ENCODE measurements at regions not wholly inside any gene's neighbourhood (a gene's known extent, or its start where the extent isn't known, plus 50 kb on each side); places are given as distances from the start of the nearest gene placed in this dataset.

- H3K4me3 ChIP-seq = no peak overlapping the region
- H3K4me1 ChIP-seq = peaks cover 0 to 11% (median 0%) of the 10 kb centered on the region in 6 donors
- no peak for DNase-seq
- no peak for TF ChIP-seq POLR2AphosphoS5 (IDR thresholded peaks at IDR 0.05)
- no peak for TF ChIP-seq CTCF (IDR thresholded peaks at IDR 0.05 in 8 of 11, conservative IDR thresholded peaks at IDR 0.05 in 3 of 11)
- TF ChIP-seq POLR2A (IDR thresholded peaks at IDR 0.05) = no peak
- 31 to 63% (median 50%) methylated on average over 3 of the region's 3 CpGs for WGBS, 5 donors
- no peaks in the 10 kb centered on the region for H3K36me3 ChIP-seq
- no peaks in the 10 kb centered on the region for H3K9me3 ChIP-seq
- intact Hi-C loops (cut with DNase I; ENCODE audit: low total_unique reads) = no loop called here
- no peaks in the 10 kb centered on the region for H3K27me3 ChIP-seq (replicated peaks in 1 of 7)
- peak overlapping the region in 1 of 8 donors; percentile 39 for H3K27ac ChIP-seq
These were observed 184.9 kb upstream of the ATP1B1 start for GRCh38 chr1:168921629-168922028.

GRCh38 chr1:168923521-168924136 lies 182.9 kb upstream of the ATP1B1 start:
- Histone ChIP-seq H3K9me3 (no peaks in the 10 kb centered on the region), H3K36me3 (no peaks in the 10 kb centered on the region), H3K27ac (no peak overlapping the region), H3K4me1 (peaks cover 0 to 11% (median 0%) of the 10 kb centered on the region in 6 donors), H3K4me3 (no peak overlapping the region), H3K27me3 (replicated peaks in 1 of 7) (no peaks in the 10 kb centered on the region)
- no peak for TF ChIP-seq POLR2A (IDR thresholded peaks at IDR 0.05)
- TF ChIP-seq CTCF (IDR thresholded peaks at IDR 0.05 in 8 of 11, conservative IDR thresholded peaks at IDR 0.05 in 3 of 11) = no peak
- TF ChIP-seq POLR2AphosphoS5 (IDR thresholded peaks at IDR 0.05) = no peak
- DNase-seq = no peak
- intact Hi-C loops (cut with DNase I; ENCODE audit: low total_unique reads) = no loop called here
- 59 to 84% (median 73%) methylated on average over 3 of the region's 3 CpGs for WGBS, 5 donors

DNA sequence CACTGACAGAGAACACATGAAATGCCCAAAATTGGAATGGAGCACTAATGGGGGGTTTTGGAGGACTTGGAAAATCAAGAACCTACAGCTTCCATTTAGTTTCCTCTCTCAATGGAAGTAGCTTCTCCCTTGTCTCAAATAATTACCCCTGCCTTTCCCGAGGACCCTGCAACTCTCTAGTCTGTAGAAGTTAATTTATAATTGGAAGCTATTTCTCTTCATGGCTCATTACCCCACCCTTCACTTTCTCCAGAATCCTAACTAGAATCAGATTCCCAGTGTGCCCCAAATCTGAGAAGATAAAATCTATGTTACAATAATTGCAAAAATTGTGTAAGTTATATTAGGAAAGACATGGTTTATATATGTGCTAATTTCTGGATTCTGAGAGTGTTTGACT lies 181.5 kb upstream of the ATP1B1 start:
- TF ChIP-seq POLR2A (IDR thresholded peaks at IDR 0.05) (no peak), CTCF (IDR thresholded peaks at IDR 0.05 in 8 of 11, conservative IDR thresholded peaks at IDR 0.05 in 3 of 11) (no peak), POLR2AphosphoS5 (IDR thresholded peaks at IDR 0.05) (no peak)
- Histone ChIP-seq H3K9me3 (no peaks in the 10 kb centered on the region), H3K27ac (no peak overlapping the region), H3K4me3 (no peak overlapping the region), H3K4me1 (peaks cover 0 to 11% (median 0%) of the 10 kb centered on the region in 6 donors), H3K36me3 (no peaks in the 10 kb centered on the region), H3K27me3 (replicated peaks in 1 of 7) (no peaks in the 10 kb centered on the region)
- no peak for DNase-seq
- intact Hi-C loops (cut with DNase I; ENCODE audit: low total_unique reads) = no loop called here
- 84 to 97% (median 90%) methylated on average over 1 of the region's 1 CpG for WGBS, 5 donors

DNA sequence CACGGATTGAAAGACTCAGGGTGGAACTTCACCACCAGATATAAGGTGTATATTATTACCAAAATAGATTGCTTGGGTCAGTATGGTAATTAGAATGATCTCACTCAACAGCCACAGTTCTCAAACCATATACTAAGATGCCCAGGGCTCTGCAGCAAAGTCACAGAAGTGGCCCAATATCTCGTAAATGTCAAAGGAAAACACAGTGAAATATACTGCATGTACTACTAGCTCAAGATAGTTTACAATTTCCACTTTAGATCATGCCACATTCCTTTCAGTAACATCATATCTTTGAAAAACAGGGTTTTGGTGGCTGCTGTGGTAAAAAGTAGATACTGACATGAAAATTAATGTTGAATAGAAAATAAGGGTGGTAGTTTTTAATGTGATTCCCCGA lies 180.3 kb upstream of the ATP1B1 start:
- H3K36me3 ChIP-seq = no peaks in the 10 kb centered on the region
- no peaks in the 10 kb centered on the region for H3K9me3 ChIP-seq
- WGBS, 5 donors = 84 to 97% (median 91%) methylated on average over 3 of the region's 3 CpGs
- no peak for DNase-seq
- no peak overlapping the region for H3K27ac ChIP-seq
- peaks cover 0 to 8% (median 0%) of the 10 kb centered on the region in 6 donors for H3K4me1 ChIP-seq
- no peak overlapping the region for H3K4me3 ChIP-seq
- intact Hi-C loops (cut with DNase I; ENCODE audit: low total_unique reads) = no loop called here
- TF ChIP-seq POLR2AphosphoS5 (IDR thresholded peaks at IDR 0.05) (no peak), CTCF (IDR thresholded peaks at IDR 0.05 in 8 of 11, conservative IDR thresholded peaks at IDR 0.05 in 3 of 11) (no peak)
- H3K27me3 ChIP-seq (replicated peaks in 1 of 7) = no peaks in the 10 kb centered on the region
